ENCODE measurements at regions not wholly inside any gene's neighbourhood (a gene's known extent, or its start where the extent isn't known, plus 50 kb on each side); places are given as distances from the start of the nearest gene placed in this dataset.

- no peak for TF ChIP-seq BCL11A (IDR thresholded peaks at IDR 0.05; ENCODE audit: low read depth in 2 of 2, low read length in 2 of 2)
- TF ChIP-seq SIX5 (IDR thresholded peaks at IDR 0.05; ENCODE audit: low read depth, low read length): no peak
- TF ChIP-seq SP1 (IDR thresholded peaks at IDR 0.05; ENCODE audit: low read depth, low read length): no peak
- no peak for TF ChIP-seq CHD1 (IDR thresholded peaks at IDR 0.05; ENCODE audit: low read depth, low read length)
- no peak for TF ChIP-seq TAF7 (optimal IDR thresholded peaks at IDR 0.05; ENCODE audit: borderline replicate concordance, low read depth, low read length)
- TF ChIP-seq TEAD4 (IDR thresholded peaks at IDR 0.05; ENCODE audit: low read depth, low read length): no peak
- no peak for TF ChIP-seq KDM5A (IDR thresholded peaks at IDR 0.05; ENCODE audit: low read length)
- TF ChIP-seq NRF1 (IDR thresholded peaks at IDR 0.05; ENCODE audit: low read depth, low read length): no peak
- no peak for TF ChIP-seq SUZ12 (IDR thresholded peaks at IDR 0.05; ENCODE audit: low read length)
- TF ChIP-seq MAFK (IDR thresholded peaks at IDR 0.05; ENCODE audit: low read depth, low read length): no peak
- no peak for TF ChIP-seq CTBP2 (IDR thresholded peaks at IDR 0.05; ENCODE audit: borderline replicate concordance, insufficient read depth, insufficient read length, low read length)
- TF ChIP-seq ASH2L (IDR thresholded peaks at IDR 0.05; ENCODE audit: low read length): no peak
- no peak for TF ChIP-seq JUND (IDR thresholded peaks at IDR 0.05; ENCODE audit: low read length)
- TF ChIP-seq SP2 (IDR thresholded peaks at IDR 0.05; ENCODE audit: low read length): no peak
- Histone ChIP-seq H2AFZ (ENCODE audit: low read length) (no peak overlapping the region), H2BK20ac (ENCODE audit: low read length) (no peak overlapping the region), H3K27me3 (replicated peaks in 1 of 4; ENCODE audit: control insufficient read depth in 3 of 4, extremely low read depth in 1 of 4, insufficient read depth in 3 of 4, low read length in 3 of 4) (no peaks in the 10 kb centered on the region; a peak in 2 of 7 replicates), H3K23me2 (ENCODE audit: low read depth, low read length) (no peaks in the 10 kb centered on the region; the same call in 1 of the 2 replicates), H2BK12ac (ENCODE audit: low read depth, low read length) (no peak overlapping the region), H2AK5ac (ENCODE audit: low read depth, low read length) (no peak overlapping the region), H4K20me1 (replicated peaks in 1 of 2; ENCODE audit: control insufficient read depth in 1 of 2, insufficient read depth in 2 of 2, low read length in 2 of 2) (no peaks in the 10 kb centered on the region), H3K79me2 (ENCODE audit: control insufficient read depth in 1 of 2, insufficient read depth in 2 of 2, low read length in 2 of 2) (no peaks in the 10 kb centered on the region), H2BK5ac (ENCODE audit: low read depth, low read length) (no peak overlapping the region), H4K91ac (replicated peaks; ENCODE audit: insufficient read length, low read length) (no peak overlapping the region), H4K8ac (ENCODE audit: extremely low read depth, insufficient read depth, low read length) (no peak overlapping the region), H3K4me3 (ENCODE audit: extremely low read depth in 1 of 4, insufficient read depth in 2 of 4, low read depth in 3 of 4, low read length in 4 of 4) (no peak overlapping the region), H2BK15ac (ENCODE audit: low read length) (no peak overlapping the region), H3K79me1 (ENCODE audit: low read depth, low read length) (no peaks in the 10 kb centered on the region), H3K4me2 (ENCODE audit: insufficient read depth in 1 of 2, low read depth in 2 of 2, low read length in 2 of 2) (no peak overlapping the region), H3K18ac (ENCODE audit: extremely low read depth, low read length) (no peak overlapping the region), H3K4me1 (replicated peaks in 1 of 4; ENCODE audit: control insufficient read depth in 3 of 4, insufficient read depth in 4 of 4, low read length in 3 of 4) (no peaks in the 10 kb centered on the region), H3K4ac (replicated peaks; ENCODE audit: insufficient read length, low read depth, low read length) (no peak overlapping the region), H3K9ac (replicated peaks in 1 of 4; ENCODE audit: extremely low read depth in 1 of 4, low read depth in 3 of 4, low read length in 3 of 4) (no peak overlapping the region), H3K9me3 (ENCODE audit: insufficient read depth in 2 of 2, low read depth in 1 of 2, low read length in 1 of 2) (no peaks in the 10 kb centered on the region), H3K56ac (replicated peaks; ENCODE audit: insufficient read length, low read depth, low read length) (no peak overlapping the region), H3K14ac (ENCODE audit: insufficient read length) (no peak overlapping the region), H3K27ac (ENCODE audit: low read depth, low read length) (no peak overlapping the region), H4K5ac (ENCODE audit: insufficient read length, low read depth, low read length) (no peak overlapping the region), H3K23ac (ENCODE audit: insufficient read length) (no peak overlapping the region), H3K36me3 (ENCODE audit: control insufficient read depth in 2 of 4, insufficient read depth in 4 of 4, low read length in 3 of 4) (no peaks in the 10 kb centered on the region), H2BK120ac (replicated peaks; ENCODE audit: low read depth, low read length) (no peak overlapping the region)
- no peak for DNase-seq (ENCODE audit: low read depth in 1 of 2, low spot score in 2 of 2)
- 88% methylated on average over 2 of the region's 2 CpGs; no CpG with 5 or more reads in 1 of the 2 experiments for WGBS, 2 experiments (ENCODE audit: extremely low coverage in 1 of 2, insufficient coverage in 1 of 2, insufficient read length in 1 of 2, insufficient replicate concordance in 2 of 2, low coverage in 1 of 2, low lambda C conversion rate in 2 of 2, missing lambda C conversion rate in 1 of 2)
- POLR2A ChIA-PET (ENCODE audit: partially characterized antibody): interaction anchor here (0.8 kb wide), 1 partner anchor 799 kb away, joined by 4 read pairs; no protein-coding TSS in a partner anchor
- CTCF ChIA-PET (ENCODE audit: partially characterized antibody): interaction anchor here (0.6 to 6.5 kb wide), 4 partner anchors 16 to 58 kb away, joined by 3 to 40 read pairs (median 4); no protein-coding TSS in a partner anchor
- no peak for FAIRE-seq
Measured at GRCh38 chr2:12948961-12949353, 232.2 kb downstream of the TRIB2 start.

Measured in H1 (cell line).